Neuronal stem cell (in vitro differentiated cells): ENCODE measurements at regions not wholly inside any gene's neighbourhood (a gene's known extent, or its start where the extent isn't known, plus 50 kb on each side); places are given as distances from the start of the nearest gene placed in this dataset.

Experiments used
- DNase-seq: peaks from one replicate; pipeline ENCODE4 v3.0.0-alpha.2; 2013; ENCODE audit warnings: low spot score
- H2AFZ ChIP-seq: one replicate; pipeline ENCODE4 v1.6.1; 2013; ENCODE audit warnings: mild to moderate bottlenecking, low read length, inconsistent platforms
- H2AK5ac ChIP-seq: 2 replicates; pipeline ENCODE4 v1.6.1; 2013; ENCODE audit warnings: low read depth, mild to moderate bottlenecking, inconsistent platforms, low read length, moderate library complexity, mixed read lengths
- H2BK120ac ChIP-seq: 2 replicates; pipeline ENCODE4 v1.6.1; 2013; ENCODE audit warnings: low read depth, mild to moderate bottlenecking, inconsistent platforms, low read length, moderate library complexity, mixed read lengths
- H2BK12ac ChIP-seq: one replicate; pipeline ENCODE4 v1.6.1; 2013; ENCODE audit warnings: low read length, inconsistent platforms
- H2BK15ac ChIP-seq: 2 replicates; pipeline ENCODE4 v1.6.1; 2013; ENCODE audit warnings: mild to moderate bottlenecking, low read length, inconsistent platforms, mixed read lengths
- H2BK5ac ChIP-seq: one replicate; pipeline ENCODE4 v1.6.1; 2013; ENCODE audit warnings: inconsistent platforms, mild to moderate bottlenecking, low read length, moderate library complexity
- H3K14ac ChIP-seq: one replicate; pipeline ENCODE4 v1.6.1; 2013; ENCODE audit warnings: low read length, inconsistent platforms
- H3K18ac ChIP-seq: 2 replicates; pipeline ENCODE4 v1.6.1; 2013; ENCODE audit warnings: low read length, inconsistent platforms
- H3K23ac ChIP-seq: 2 replicates; pipeline ENCODE4 v1.6.1; 2013; ENCODE audit warnings: low read depth, mild to moderate bottlenecking, mixed read lengths, low read length, inconsistent platforms; ENCODE audit not compliant: poor library complexity
- H3K27ac ChIP-seq: replicated peaks from 3 replicates; pipeline ENCODE4 v1.5.1; 2013; ENCODE audit warnings: low read length, inconsistent platforms
- H3K27me3 ChIP-seq, 3 experiments: 2 replicates each; pipeline ENCODE4 v1.6.1; 2013; ENCODE audit warnings: low read length in 3 of 3, mild to moderate bottlenecking in 2 of 3, inconsistent platforms in 1 of 3, low read depth in 1 of 3, mixed read lengths in 1 of 3, moderate library complexity in 1 of 3; ENCODE audit not compliant: control insufficient read depth in 3 of 3, insufficient read depth in 3 of 3
- H3K36me3 ChIP-seq, 2 donors: replicated peaks in 1 of 2; 2 replicates each; pipeline ENCODE4 v1.6.1; 2013; ENCODE audit warnings: low read length in 2 of 2; ENCODE audit not compliant: control insufficient read depth in 2 of 2, insufficient read depth in 2 of 2
- H3K4ac ChIP-seq: 2 replicates; pipeline ENCODE4 v1.6.1; 2013; ENCODE audit warnings: inconsistent platforms, mild to moderate bottlenecking, low read length, moderate library complexity
- H3K4me1 ChIP-seq, 2 donors: 1 replicate in 1 of 2; 2 replicates in 1 of 2; pipeline ENCODE4 v1.6.1; 2013; ENCODE audit warnings: low read length in 2 of 2, low read depth in 1 of 2; ENCODE audit not compliant: control insufficient read depth in 2 of 2, insufficient read depth in 1 of 2
- H3K4me2 ChIP-seq: one replicate; pipeline ENCODE4 v1.6.1; 2013; ENCODE audit warnings: mild to moderate bottlenecking, low read length, inconsistent platforms; ENCODE audit not compliant: insufficient read depth, poor library complexity, severe bottlenecking
- H3K4me3 ChIP-seq, 2 donors: 2 replicates each; pipeline ENCODE4 v1.5.1; 2013; ENCODE audit warnings: low read length in 2 of 2, mild to moderate bottlenecking in 2 of 2, inconsistent platforms in 1 of 2, moderate library complexity in 1 of 2
- H3K79me1 ChIP-seq: one replicate; pipeline ENCODE4 v1.6.1; 2013; ENCODE audit warnings: low read depth, mild to moderate bottlenecking, inconsistent platforms, low read length, moderate library complexity
- H3K9ac ChIP-seq: one replicate; pipeline ENCODE4 v1.6.1; 2013; ENCODE audit warnings: mild to moderate bottlenecking, low read depth, low read length, inconsistent platforms; ENCODE audit not compliant: poor library complexity
- H3K9me3 ChIP-seq, 2 donors: replicated peaks in 1 of 2; 2 replicates each; pipeline versions ENCODE3 to v1.6.1; 2013; ENCODE audit warnings: low read length in 2 of 2, mild to moderate bottlenecking in 2 of 2, inconsistent platforms in 1 of 2, low read depth in 1 of 2, mixed read lengths in 1 of 2, moderate library complexity in 1 of 2; ENCODE audit not compliant: control insufficient read depth in 2 of 2, insufficient read depth in 1 of 2
- H4K8ac ChIP-seq: one replicate; pipeline ENCODE4 v1.6.1; 2013; ENCODE audit warnings: low read depth, mild to moderate bottlenecking, inconsistent platforms, low read length, moderate library complexity
- H4K91ac ChIP-seq: one replicate; pipeline ENCODE4 v1.6.1; 2013; ENCODE audit warnings: low read length, low read depth, mild to moderate bottlenecking, inconsistent platforms; ENCODE audit not compliant: poor library complexity
- WGBS, 2 donors: extraction: QIAGEN DNeasy Blood & Tissue Kit; methylation state at CpG; one replicate each; pipeline ENCODE4 v1.1.7; 2013; ENCODE audit warnings: missing lambda C conversion rate in 2 of 2, mixed read lengths in 1 of 2; ENCODE audit not compliant: insufficient read length in 2 of 2, insufficient replicate concordance in 1 of 2; ENCODE audit errors: extremely low coverage in 2 of 2; 5-methylcytosine and 5-hydroxymethylcytosine counted together

GRCh38 chr15:88739541-88739940 is 63.7 kb upstream of the ACAN start:
- H3K18ac ChIP-seq: no peak overlapping the region
- DNase-seq: no peak
- peaks cover 0 to 6% of the 10 kb centered on the region in 2 donors for H3K4me1 ChIP-seq
- no peak overlapping the region for H3K27ac ChIP-seq
- H3K79me1 ChIP-seq: no peaks in the 10 kb centered on the region
- no peak overlapping the region for H4K91ac ChIP-seq
- no peak overlapping the region for H2BK120ac ChIP-seq
- H3K14ac ChIP-seq: no peak overlapping the region
- H3K4me2 ChIP-seq: no peak overlapping the region
- WGBS, 2 donors: no CpG with 5 or more reads among the region's 5 CpGs
- no peaks in the 10 kb centered on the region for H3K9me3 ChIP-seq
- H3K4me3 ChIP-seq: no peak overlapping the region
- no peak overlapping the region for H2AK5ac ChIP-seq
- peaks cover 0 to 5% (median 0%) of the 10 kb centered on the region in 3 experiments for H3K27me3 ChIP-seq
- no peak overlapping the region for H3K9ac ChIP-seq
- no peak overlapping the region for H2BK5ac ChIP-seq
- no peak overlapping the region for H2AFZ ChIP-seq
- H2BK15ac ChIP-seq: no peak overlapping the region
- no peak overlapping the region for H4K8ac ChIP-seq
- H3K36me3 ChIP-seq: no peaks in the 10 kb centered on the region
- H2BK12ac ChIP-seq: no peak overlapping the region
- H3K23ac ChIP-seq: no peak overlapping the region
- H3K4ac ChIP-seq: no peak overlapping the region

GRCh38 chr15:88740356-88740755 is 62.9 kb upstream of the ACAN start:
- no peak overlapping the region for H2AFZ ChIP-seq
- no peak overlapping the region for H3K18ac ChIP-seq
- H3K9me3 ChIP-seq: no peaks in the 10 kb centered on the region
- no peak overlapping the region for H3K14ac ChIP-seq
- peaks cover 0 to 8% (median 0%) of the 10 kb centered on the region in 3 experiments for H3K27me3 ChIP-seq
- H3K4me2 ChIP-seq: no peak overlapping the region
- H3K4me3 ChIP-seq: no peak overlapping the region
- WGBS, 2 donors: no CpG with 5 or more reads among the region's 3 CpGs
- H4K8ac ChIP-seq: no peak overlapping the region
- no peak overlapping the region for H3K4ac ChIP-seq
- no peak overlapping the region for H3K27ac ChIP-seq
- no peaks in the 10 kb centered on the region for H3K36me3 ChIP-seq
- H2BK5ac ChIP-seq: no peak overlapping the region
- no peak overlapping the region for H3K23ac ChIP-seq
- H3K9ac ChIP-seq: no peak overlapping the region
- H2BK15ac ChIP-seq: no peak overlapping the region
- H3K4me1 ChIP-seq: peaks cover 0 to 7% of the 10 kb centered on the region in 2 donors
- no peaks in the 10 kb centered on the region for H3K79me1 ChIP-seq
- no peak overlapping the region for H2BK12ac ChIP-seq
- no peak overlapping the region for H2AK5ac ChIP-seq
- H2BK120ac ChIP-seq: no peak overlapping the region
- no peak overlapping the region for H4K91ac ChIP-seq
- no peak for DNase-seq

DNA sequence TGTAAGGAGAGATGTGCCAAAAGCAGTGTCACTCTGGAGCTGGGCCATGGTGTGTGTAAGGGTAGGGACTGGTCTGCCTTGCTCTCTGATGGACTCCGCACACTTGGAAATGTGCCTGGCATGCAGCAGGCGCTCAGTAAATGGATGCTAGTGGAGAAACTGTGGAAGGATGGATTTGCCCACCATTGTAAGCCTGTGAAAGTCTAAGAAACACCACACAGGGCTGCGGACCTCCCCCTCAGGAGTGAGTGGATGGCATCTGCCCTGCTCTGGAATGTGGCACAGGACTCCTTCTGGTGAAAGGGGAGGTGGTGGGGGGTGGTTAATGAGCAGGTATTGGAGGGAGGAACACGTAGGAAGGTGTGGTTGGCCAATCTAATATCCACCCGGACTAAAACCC is 62.2 kb upstream of the ACAN start:
- H3K14ac ChIP-seq: no peak overlapping the region
- H4K91ac ChIP-seq: no peak overlapping the region
- H2BK15ac ChIP-seq: no peak overlapping the region
- no peak overlapping the region for H3K4me3 ChIP-seq
- no peak overlapping the region for H3K18ac ChIP-seq
- no peaks in the 10 kb centered on the region for H3K79me1 ChIP-seq
- no peaks in the 10 kb centered on the region for H3K9me3 ChIP-seq
- no CpG with 5 or more reads among the region's 5 CpGs for WGBS, 2 donors
- H3K9ac ChIP-seq: no peak overlapping the region
- no peaks in the 10 kb centered on the region for H3K36me3 ChIP-seq
- H3K4me1 ChIP-seq: peaks cover 0 to 7% of the 10 kb centered on the region in 2 donors
- no peak overlapping the region for H2BK5ac ChIP-seq
- peak overlapping the region; percentile 3 for H2AK5ac ChIP-seq
- no peak overlapping the region for H2BK120ac ChIP-seq
- no peak overlapping the region for H3K23ac ChIP-seq
- H2BK12ac ChIP-seq: no peak overlapping the region
- no peak for DNase-seq
- no peak overlapping the region for H3K4me2 ChIP-seq
- no peak overlapping the region for H3K27ac ChIP-seq
- no peak overlapping the region for H2AFZ ChIP-seq
- no peak overlapping the region for H4K8ac ChIP-seq
- no peak overlapping the region for H3K4ac ChIP-seq
- H3K27me3 ChIP-seq: peaks cover 0 to 8% (median 0%) of the 10 kb centered on the region in 3 experiments

- no peak overlapping the region for H3K27ac ChIP-seq
- no peaks in the 10 kb centered on the region for H3K36me3 ChIP-seq
- no peak overlapping the region for H2BK15ac ChIP-seq
- H2BK120ac ChIP-seq: no peak overlapping the region
- H2BK5ac ChIP-seq: no peak overlapping the region
- no peak overlapping the region for H3K4me3 ChIP-seq
- no peak for DNase-seq
- peaks cover 0 to 4% of the 10 kb centered on the region in 2 donors for H3K4me1 ChIP-seq
- no CpG with 5 or more reads among the region's 31 CpGs for WGBS, 2 donors
- H3K9ac ChIP-seq: peak overlapping the region; percentile 13
- no peak overlapping the region for H4K91ac ChIP-seq
- peak overlapping the region; percentile 24 for H3K4ac ChIP-seq
- H3K4me2 ChIP-seq: no peak overlapping the region
- no peak overlapping the region for H4K8ac ChIP-seq
- no peaks in the 10 kb centered on the region for H3K79me1 ChIP-seq
- H2AFZ ChIP-seq: peak overlapping the region; percentile 11
- no peak overlapping the region for H2BK12ac ChIP-seq
- H2AK5ac ChIP-seq: peak overlapping the region; percentile 3
- H3K14ac ChIP-seq: peak overlapping the region; percentile 76
- H3K18ac ChIP-seq: peak overlapping the region; percentile 54
- peaks cover 0 to 8% (median 0%) of the 10 kb centered on the region in 3 experiments for H3K27me3 ChIP-seq
- peak overlapping the region; percentile 32 for H3K23ac ChIP-seq
- H3K9me3 ChIP-seq: no peaks in the 10 kb centered on the region
Observed at GRCh38 chr15:88741671-88742070, 61.6 kb upstream of the ACAN start.
